Fibroblast of lung (primary cell): ENCODE measurements at regions not wholly inside any gene's neighbourhood (a gene's known extent, or its start where the extent isn't known, plus 50 kb on each side); places are given as distances from the start of the nearest gene placed in this dataset.

Experiments used
- DNase-seq, 2 donors: peaks; one replicate each; pipeline versions ENCODE4 v3.0.0 to v3.0.0-alpha.2; 2010; ENCODE audit warnings: low read depth in 2 of 2
- H2AFZ ChIP-seq: 2 replicates; pipeline ENCODE4 v1.5.1; 2012; ENCODE audit warnings: low read length, control low read depth, inconsistent platforms
- H3K27ac ChIP-seq: 2 replicates; pipeline ENCODE4 v1.5.1; 2011; ENCODE audit warnings: low read length, control low read depth; ENCODE audit not compliant: insufficient read depth
- H3K27me3 ChIP-seq: 2 replicates; pipeline ENCODE4 v1.5.1; 2011; ENCODE audit warnings: mild to moderate bottlenecking, low read length; ENCODE audit not compliant: control insufficient read depth, insufficient read depth
- H3K36me3 ChIP-seq: 2 replicates; pipeline ENCODE4 v1.5.1; 2011; ENCODE audit warnings: low read length; ENCODE audit not compliant: control insufficient read depth, insufficient read depth
- H3K4me1 ChIP-seq: 2 replicates; pipeline ENCODE4 v1.5.1; 2011; ENCODE audit warnings: low read length; ENCODE audit not compliant: control insufficient read depth, insufficient read depth; ENCODE audit errors: extremely low read depth
- H3K4me2 ChIP-seq: 2 replicates; pipeline ENCODE4 v1.5.1; 2011; ENCODE audit warnings: low read length, control low read depth; ENCODE audit not compliant: insufficient read depth; ENCODE audit errors: extremely low read depth
- H3K4me3 ChIP-seq, 4 experiments: fragments of 200-600 bp in 1 of 4; sonication (generic) in 1 of 4; replicated peaks in 1 of 4; 2 replicates each; pipeline ENCODE4 v1.5.1; 2011 to 2016; ENCODE audit warnings: low read length in 4 of 4, low read depth in 3 of 4, mild to moderate bottlenecking in 3 of 4, control low read depth in 2 of 4, inconsistent platforms in 1 of 4, mixed read lengths in 1 of 4; ENCODE audit not compliant: insufficient read depth in 1 of 4; ENCODE audit errors: control extremely low read depth in 1 of 4
- H3K79me2 ChIP-seq: 2 replicates; pipeline ENCODE4 v1.5.1; 2012; ENCODE audit warnings: mild to moderate bottlenecking, low read length, inconsistent platforms; ENCODE audit not compliant: control insufficient read depth, insufficient read depth
- H3K9ac ChIP-seq: 2 replicates; pipeline ENCODE4 v1.5.1; 2011; ENCODE audit warnings: mild to moderate bottlenecking, low read length, control low read depth; ENCODE audit not compliant: insufficient read depth
- H3K9me3 ChIP-seq: 2 replicates; pipeline ENCODE4 v1.5.1; 2012; ENCODE audit warnings: low read depth, low read length; ENCODE audit not compliant: control insufficient read depth, insufficient read depth
- H4K20me1 ChIP-seq: 2 replicates; pipeline ENCODE4 v1.5.1; 2011; ENCODE audit warnings: low read length; ENCODE audit not compliant: control insufficient read depth, insufficient read depth; ENCODE audit errors: extremely low read depth
- EZH2 ChIP-seq: IDR thresholded peaks from 2 replicates; pipeline ENCODE4 v1.5.1; 2012; ENCODE audit warnings: low read length, control low read depth, mild to moderate bottlenecking; ENCODE audit errors: missing control alignments
- TF ChIP-seq, protein P1 (sequence below), 2 donors: IDR thresholded peaks in 1 of 2; conservative IDR thresholded peaks in 1 of 2; 1 replicate in 1 of 2; 2 replicates in 1 of 2; pipeline ENCODE4 v1.5.1; 2011 to 2012; ENCODE audit warnings: low read length in 2 of 2, control low read depth in 1 of 2, inconsistent platforms in 1 of 2, low read depth in 1 of 2, mild to moderate bottlenecking in 1 of 2

DNA sequence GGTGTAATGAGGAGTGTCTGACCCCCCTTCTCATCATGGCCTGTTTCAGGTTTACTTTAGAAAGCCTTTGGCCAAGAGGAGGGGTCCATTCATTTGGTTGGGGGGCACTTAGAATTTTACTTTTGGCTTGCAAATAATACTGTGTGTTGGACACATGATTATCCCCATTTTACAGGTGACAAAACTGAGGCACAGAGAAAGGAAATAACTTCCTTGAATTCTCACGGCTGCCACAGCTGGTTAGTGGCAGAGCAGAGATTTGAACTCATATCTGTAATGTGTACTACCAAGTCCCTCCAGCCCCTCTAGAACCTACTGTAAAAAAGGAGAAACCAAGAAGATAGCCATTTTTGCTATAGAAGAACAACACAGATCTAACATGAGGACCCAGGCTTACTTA is 124.8 kb upstream of the NDUFV2 start:
- H3K4me2 ChIP-seq: no peak overlapping the region
- H4K20me1 ChIP-seq: no peaks in the 10 kb centered on the region
- H3K4me1 ChIP-seq: no peaks in the 10 kb centered on the region
- DNase-seq: no peak
- TF ChIP-seq, protein P1, sequence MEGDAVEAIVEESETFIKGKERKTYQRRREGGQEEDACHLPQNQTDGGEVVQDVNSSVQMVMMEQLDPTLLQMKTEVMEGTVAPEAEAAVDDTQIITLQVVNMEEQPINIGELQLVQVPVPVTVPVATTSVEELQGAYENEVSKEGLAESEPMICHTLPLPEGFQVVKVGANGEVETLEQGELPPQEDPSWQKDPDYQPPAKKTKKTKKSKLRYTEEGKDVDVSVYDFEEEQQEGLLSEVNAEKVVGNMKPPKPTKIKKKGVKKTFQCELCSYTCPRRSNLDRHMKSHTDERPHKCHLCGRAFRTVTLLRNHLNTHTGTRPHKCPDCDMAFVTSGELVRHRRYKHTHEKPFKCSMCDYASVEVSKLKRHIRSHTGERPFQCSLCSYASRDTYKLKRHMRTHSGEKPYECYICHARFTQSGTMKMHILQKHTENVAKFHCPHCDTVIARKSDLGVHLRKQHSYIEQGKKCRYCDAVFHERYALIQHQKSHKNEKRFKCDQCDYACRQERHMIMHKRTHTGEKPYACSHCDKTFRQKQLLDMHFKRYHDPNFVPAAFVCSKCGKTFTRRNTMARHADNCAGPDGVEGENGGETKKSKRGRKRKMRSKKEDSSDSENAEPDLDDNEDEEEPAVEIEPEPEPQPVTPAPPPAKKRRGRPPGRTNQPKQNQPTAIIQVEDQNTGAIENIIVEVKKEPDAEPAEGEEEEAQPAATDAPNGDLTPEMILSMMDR (conservative IDR thresholded peaks at IDR 0.05 in 1 of 2, IDR thresholded peaks at IDR 0.05 in 1 of 2; ENCODE audit: low read depth in 1 of 2, low read length in 2 of 2): no peak
- TF ChIP-seq EZH2: no peak
- no peak overlapping the region for H3K4me3 ChIP-seq
- no peaks in the 10 kb centered on the region for H3K79me2 ChIP-seq
- H2AFZ ChIP-seq: no peak overlapping the region
- H3K36me3 ChIP-seq: no peaks in the 10 kb centered on the region
- H3K9me3 ChIP-seq: no peaks in the 10 kb centered on the region
- no peak overlapping the region for H3K9ac ChIP-seq
- no peaks in the 10 kb centered on the region for H3K27me3 ChIP-seq
- no peak overlapping the region for H3K27ac ChIP-seq

DNA sequence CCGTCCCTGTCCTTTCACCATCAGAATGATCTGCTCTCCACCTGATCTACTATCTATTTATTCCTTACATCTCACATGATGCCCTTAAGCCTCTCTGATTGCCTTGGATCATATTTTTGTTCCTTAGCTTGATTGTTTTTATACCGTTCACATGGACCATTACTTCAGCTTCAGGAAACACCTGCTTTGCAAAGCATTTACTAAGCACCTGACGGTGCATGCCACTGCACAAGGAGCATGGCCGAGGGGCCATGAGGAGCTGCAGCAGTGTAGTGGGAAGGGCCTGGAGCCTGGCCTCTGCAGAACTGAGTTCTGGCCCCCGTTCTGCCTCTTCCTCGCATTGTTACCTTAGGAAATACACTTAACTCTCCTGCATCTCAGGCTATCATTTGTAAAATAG is 124.1 kb upstream of the NDUFV2 start:
- Histone ChIP-seq H3K9me3 (no peaks in the 10 kb centered on the region), H3K27me3 (no peaks in the 10 kb centered on the region), H3K36me3 (no peaks in the 10 kb centered on the region), H3K27ac (no peak overlapping the region), H3K79me2 (no peaks in the 10 kb centered on the region), H3K4me3 (no peak overlapping the region), H3K4me2 (no peak overlapping the region), H4K20me1 (no peaks in the 10 kb centered on the region), H3K9ac (no peak overlapping the region), H3K4me1 (peaks cover 4% of the 10 kb centered on the region), H2AFZ (no peak overlapping the region)
- TF ChIP-seq, protein P1 (conservative IDR thresholded peaks at IDR 0.05 in 1 of 2, IDR thresholded peaks at IDR 0.05 in 1 of 2; ENCODE audit: low read depth in 1 of 2, low read length in 2 of 2): no peak
- no peak for TF ChIP-seq EZH2
- no peak for DNase-seq

DNA sequence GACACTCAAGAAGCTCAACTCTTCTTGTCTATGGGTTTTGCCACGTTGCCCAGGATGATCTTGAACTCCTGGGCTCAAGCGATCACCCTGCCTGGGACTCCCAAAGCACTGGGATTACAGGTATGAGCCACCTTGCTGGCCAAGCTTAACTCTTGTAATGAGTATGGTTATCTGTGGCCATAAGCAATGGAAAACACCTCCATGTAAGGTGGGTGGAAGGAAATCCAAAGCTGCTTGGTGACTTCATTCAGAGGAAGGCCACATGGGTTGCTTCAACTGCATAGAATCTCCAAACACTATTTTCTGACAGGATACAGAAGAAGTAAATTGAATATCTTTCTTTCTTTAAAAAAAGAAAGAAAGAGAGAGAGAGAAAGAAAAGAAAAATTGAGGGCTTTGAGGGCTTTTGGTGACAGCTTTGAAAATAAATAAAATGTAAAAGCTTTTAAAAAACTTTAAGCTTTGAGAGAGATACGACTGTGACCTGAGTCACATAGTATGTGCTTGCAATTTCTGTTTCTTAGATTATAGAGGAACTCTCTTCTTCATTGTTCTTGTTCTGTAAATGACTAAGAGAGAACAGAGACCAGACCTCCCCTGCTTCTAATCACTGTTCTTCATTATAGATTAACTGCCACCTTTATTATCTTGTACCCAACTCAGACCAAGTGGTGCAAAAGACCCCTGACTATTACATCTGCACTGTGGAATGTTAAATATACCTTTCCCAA is 123.1 kb upstream of the NDUFV2 start:
- no peaks in the 10 kb centered on the region for H3K79me2 ChIP-seq
- no peaks in the 10 kb centered on the region for H3K27me3 ChIP-seq
- H3K9me3 ChIP-seq: no peaks in the 10 kb centered on the region
- H3K4me1 ChIP-seq: peaks cover 4% of the 10 kb centered on the region
- no peak overlapping the region for H3K4me3 ChIP-seq
- DNase-seq: no peak
- TF ChIP-seq EZH2: no peak
- TF ChIP-seq, protein P1 (conservative IDR thresholded peaks at IDR 0.05 in 1 of 2, IDR thresholded peaks at IDR 0.05 in 1 of 2; ENCODE audit: low read depth in 1 of 2, low read length in 2 of 2): no peak
- no peak overlapping the region for H2AFZ ChIP-seq
- no peak overlapping the region for H3K9ac ChIP-seq
- H3K4me2 ChIP-seq: no peak overlapping the region
- H3K36me3 ChIP-seq: no peaks in the 10 kb centered on the region
- H4K20me1 ChIP-seq: no peaks in the 10 kb centered on the region
- no peak overlapping the region for H3K27ac ChIP-seq
